ENCODE measurements at regions not wholly inside any gene's neighbourhood (a gene's known extent, or its start where the extent isn't known, plus 50 kb on each side); places are given as distances from the start of the nearest gene placed in this dataset.
"Not testable (repeated sequence)": the region's sequence is repeated elsewhere in the genome, so short reads cannot be mapped to it uniquely, and the experiment has no call there.

DNA sequence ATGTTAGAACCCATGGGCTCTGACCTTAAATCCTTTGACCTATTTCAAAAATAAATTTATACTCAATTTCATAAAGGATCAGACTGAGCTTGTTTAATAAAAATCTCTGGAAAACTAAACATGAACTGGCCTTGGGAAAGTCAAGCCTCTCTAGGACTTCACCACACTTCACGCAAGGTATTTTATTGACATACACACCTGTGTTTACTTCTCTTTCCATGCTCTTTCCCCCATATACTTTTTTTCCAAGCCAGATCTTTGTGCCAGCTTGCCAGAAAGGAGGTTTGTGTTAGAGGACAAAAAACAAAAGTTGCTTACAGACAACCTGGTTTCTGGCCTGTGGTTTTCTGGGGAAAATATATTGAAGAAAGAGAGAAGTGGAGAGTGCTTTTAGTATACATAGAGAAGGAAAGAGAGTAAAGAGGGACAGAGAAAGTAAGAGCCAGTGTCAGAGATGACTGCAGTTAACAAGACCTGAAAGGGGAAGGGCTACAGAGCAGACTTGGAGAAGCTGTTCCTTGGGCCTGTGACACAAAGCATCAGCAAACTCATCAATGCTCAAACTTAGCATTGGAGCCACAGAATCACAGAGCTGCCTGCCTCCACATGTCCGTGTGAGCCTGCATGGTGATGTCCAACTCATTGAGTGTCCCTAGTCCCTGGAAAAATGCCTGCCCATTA, 77.3 kb upstream of the TMTC2 start:
- Histone ChIP-seq H3K9ac (no peak overlapping the region), H3K36me3 (no peaks in the 10 kb centered on the region), H3K4me2 (no peak overlapping the region), H3K4me1 (no peaks in the 10 kb centered on the region; a peak in 5 of 20 replicates), H3K9me3 (replicated peaks in 1 of 11) (no peaks in the 10 kb centered on the region), H3K4me3 (no peak overlapping the region), H3K27ac (no peak overlapping the region), H4K20me1 (no peaks in the 10 kb centered on the region), H3K27me3 (no peaks in the 10 kb centered on the region)
- TF ChIP-seq Cebpa-rat (IDR thresholded peaks at IDR 0.05), result no peak

DNA sequence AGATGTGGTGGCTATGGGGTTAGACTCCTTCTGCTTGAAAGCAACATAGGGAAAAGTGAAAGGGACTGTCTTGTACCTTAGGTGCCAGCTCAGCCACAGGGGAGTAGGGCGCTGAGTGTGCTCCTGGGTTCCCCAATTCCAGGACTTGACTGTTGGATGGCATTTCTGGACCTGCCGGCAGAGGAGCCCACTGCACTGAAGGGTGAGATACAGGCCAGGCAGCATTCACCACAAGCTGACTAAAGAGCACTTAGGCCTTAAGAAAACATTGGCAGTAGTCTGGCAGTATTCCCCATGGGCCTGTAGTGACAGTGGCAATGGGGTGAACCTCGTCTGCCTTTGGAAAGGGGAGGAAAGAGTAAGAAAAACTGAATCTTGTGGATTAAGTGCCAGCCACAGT, 67.1 kb upstream of the TMTC2 start:
- no peak for TF ChIP-seq Cebpa-rat (IDR thresholded peaks at IDR 0.05)
- Histone ChIP-seq H3K4me3 (no peak overlapping the region), H3K36me3 (no peaks in the 10 kb centered on the region), H3K9me3 (replicated peaks in 1 of 11) (peaks cover 0 to 7% (median 0%) of the 10 kb centered on the region in 11 experiments; a peak in 3 of 22 replicates), H3K27me3 (no peaks in the 10 kb centered on the region), H3K4me2 (no peak overlapping the region), H3K9ac (no peak overlapping the region), H3K27ac (no peak overlapping the region), H4K20me1 (no peaks in the 10 kb centered on the region), H3K4me1 (no peaks in the 10 kb centered on the region)

DNA sequence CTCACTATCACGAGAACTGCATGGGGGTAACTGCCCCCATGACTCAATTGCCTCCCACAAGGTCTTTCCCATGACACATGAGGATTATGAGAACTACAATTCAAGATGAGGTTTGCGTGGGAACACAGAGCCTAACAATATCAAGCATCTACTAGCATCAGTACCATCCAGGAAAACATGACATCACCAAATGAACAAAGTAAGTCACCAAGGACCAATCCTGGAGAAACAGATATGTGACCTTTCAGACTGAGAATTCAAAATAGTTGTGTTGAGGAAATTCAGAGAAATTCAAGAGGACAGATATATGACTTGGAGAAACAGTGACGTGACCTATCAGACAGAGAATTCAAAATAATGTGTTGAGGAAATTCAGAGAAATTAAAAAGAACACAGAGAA, 65.8 kb upstream of the TMTC2 start:
- H4K20me1 ChIP-seq, result no peaks in the 10 kb centered on the region
- no peak for TF ChIP-seq Cebpa-rat (IDR thresholded peaks at IDR 0.05)

DNA sequence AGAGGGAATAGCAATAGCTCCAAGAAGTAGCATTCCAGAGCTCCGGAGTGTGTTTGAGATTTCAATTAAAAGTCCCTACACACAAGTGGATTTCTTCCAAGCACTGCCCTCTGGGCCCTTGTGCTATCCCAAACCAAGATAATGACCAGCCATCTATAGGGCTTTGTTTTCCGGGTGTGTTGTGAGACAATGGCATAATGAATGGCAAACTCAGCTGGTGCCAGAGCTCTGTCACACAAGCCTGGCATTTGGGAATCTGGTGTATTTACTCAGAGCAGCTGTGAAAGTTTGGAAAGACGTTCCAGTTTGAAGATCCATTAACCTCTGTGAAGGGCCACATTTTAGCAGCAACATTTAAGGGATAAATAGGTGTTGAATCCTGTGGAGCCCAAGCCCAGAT, 61.2 kb upstream of the TMTC2 start:
- no peaks in the 10 kb centered on the region for H4K20me1 ChIP-seq
- H3K4me1 ChIP-seq, result no peaks in the 10 kb centered on the region; a peak in 1 of 20 replicates
- H3K36me3 ChIP-seq, result no peaks in the 10 kb centered on the region
- no peak overlapping the region for H3K4me2 ChIP-seq
- H3K4me3 ChIP-seq, result no peak overlapping the region
- H3K9me3 ChIP-seq (replicated peaks in 1 of 11), result no peaks in the 10 kb centered on the region
- no peak overlapping the region for H3K27ac ChIP-seq
- TF ChIP-seq Cebpa-rat (IDR thresholded peaks at IDR 0.05), result no peak
- H3K9ac ChIP-seq, result no peak overlapping the region
- H3K27me3 ChIP-seq, result no peaks in the 10 kb centered on the region

More for the DNA sequence above, 65.8 kb upstream of the TMTC2 start:
- peaks cover 0 to 7% (median 0%) of the 10 kb centered on the region in 11 experiments; a peak in 3 of 22 replicates for H3K9me3 ChIP-seq (replicated peaks in 1 of 11)
- H3K27ac ChIP-seq, result no peak overlapping the region
- no peaks in the 10 kb centered on the region for H3K4me1 ChIP-seq
- no peak overlapping the region for H3K4me3 ChIP-seq
- H3K9ac ChIP-seq, result no peak overlapping the region
- H3K36me3 ChIP-seq, result no peaks in the 10 kb centered on the region
- H3K4me2 ChIP-seq, result no peak overlapping the region
- no peaks in the 10 kb centered on the region for H3K27me3 ChIP-seq

DNA sequence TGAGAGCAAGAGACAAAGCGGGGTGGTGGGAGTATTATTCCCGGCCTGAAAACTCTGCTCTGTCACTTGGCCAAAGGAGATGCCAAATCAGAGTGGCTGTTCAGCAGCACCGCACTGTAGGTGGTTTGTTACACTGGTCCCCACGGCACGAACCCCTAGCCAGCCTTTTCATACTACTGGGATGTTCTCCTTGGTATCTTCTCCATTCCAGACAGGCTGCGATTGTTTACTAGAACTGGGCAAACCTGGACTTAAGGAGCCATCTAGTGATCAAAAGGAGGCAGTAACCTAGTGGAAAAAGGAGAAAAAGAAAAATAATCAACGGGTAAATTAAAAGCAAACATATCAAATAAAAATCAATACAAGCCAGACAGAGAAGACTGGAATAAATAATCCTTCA, 58.9 kb upstream of the TMTC2 start:
- Histone ChIP-seq H3K4me3 (no peak overlapping the region), H4K20me1 (no peaks in the 10 kb centered on the region), H3K27me3 (no peaks in the 10 kb centered on the region), H3K4me1 (no peaks in the 10 kb centered on the region; a peak in 1 of 20 replicates), H3K9me3 (replicated peaks in 1 of 11) (no peaks in the 10 kb centered on the region), H3K36me3 (no peaks in the 10 kb centered on the region), H3K9ac (no peak overlapping the region), H3K27ac (no peak overlapping the region), H3K4me2 (no peak overlapping the region)
- TF ChIP-seq Cebpa-rat (IDR thresholded peaks at IDR 0.05), result no peak

DNA sequence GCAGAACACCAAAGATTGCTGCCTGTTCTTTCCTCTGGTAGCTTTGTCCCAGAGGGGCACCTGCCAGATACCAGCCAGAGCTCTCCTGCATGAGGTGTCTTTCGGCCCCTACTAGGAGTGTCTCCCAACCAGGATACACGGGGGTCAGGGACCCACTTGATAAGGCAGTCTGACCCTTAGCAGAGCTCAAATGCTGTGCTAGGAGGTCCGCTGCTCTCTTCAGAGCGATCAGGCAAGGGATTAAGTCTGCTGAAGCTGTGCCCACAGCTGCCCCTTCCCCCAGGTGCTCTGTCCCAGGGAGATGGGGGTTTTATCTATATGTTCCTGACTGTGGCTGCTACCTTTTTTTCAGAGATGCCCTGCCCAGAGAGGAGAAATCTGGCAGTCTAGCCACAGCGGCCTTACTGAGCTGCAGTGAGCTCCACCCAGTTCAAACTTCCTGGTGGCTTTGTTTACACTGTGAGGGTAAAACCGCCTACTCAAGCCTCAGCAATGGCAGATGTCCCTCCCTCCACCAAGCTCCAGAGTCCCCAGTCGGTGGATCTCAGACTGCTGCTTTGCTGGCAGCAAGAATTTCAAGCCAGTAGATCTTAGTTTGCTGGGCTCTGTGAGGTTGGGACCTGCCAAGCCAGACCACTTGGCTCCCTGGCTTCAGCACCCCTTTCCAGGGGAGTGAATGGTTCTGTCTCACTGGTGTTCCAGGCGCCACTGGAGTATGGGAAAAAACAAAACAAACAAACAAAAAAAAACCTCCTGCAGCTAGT, 52.0 kb upstream of the TMTC2 start:
- H3K27ac ChIP-seq, H3K36me3 ChIP-seq, H3K27me3 ChIP-seq, H3K4me3 ChIP-seq, H3K9ac ChIP-seq, H4K20me1 ChIP-seq, H3K4me1 ChIP-seq, H3K4me2 ChIP-seq: not testable (repeated sequence)
- peaks cover 5 to 16% (median 11%) of the 10 kb centered on the region in 11 experiments; a peak in 20 of 22 replicates for H3K9me3 ChIP-seq (replicated peaks in 1 of 11)

DNA sequence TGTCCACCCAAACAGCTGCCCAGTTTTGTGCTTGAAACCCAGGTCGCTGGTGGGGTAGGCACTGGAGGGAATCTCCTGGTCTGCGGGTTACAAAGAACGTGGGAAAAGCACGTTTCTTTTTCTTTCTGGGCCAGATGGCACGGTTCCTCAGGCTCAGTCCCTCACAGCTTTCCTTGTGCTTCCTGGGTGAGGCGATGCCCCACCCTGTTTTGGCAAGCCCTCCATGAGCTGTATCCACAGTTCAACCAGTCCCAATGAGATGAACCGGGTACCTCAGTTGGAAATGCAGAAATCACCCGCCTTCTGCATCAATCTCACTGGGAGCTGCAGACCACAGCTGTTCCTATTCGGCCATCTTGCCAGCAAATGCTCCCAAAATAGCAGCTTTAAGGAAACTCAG, 51.4 kb upstream of the TMTC2 start:
- TF ChIP-seq Cebpa-rat (IDR thresholded peaks at IDR 0.05), result no peak
- H3K4me3 ChIP-seq, result no peak overlapping the region
- peaks cover 5 to 16% (median 11%) of the 10 kb centered on the region in 11 experiments; a peak in 20 of 22 replicates for H3K9me3 ChIP-seq (replicated peaks in 1 of 11)
- no peak overlapping the region for H3K27ac ChIP-seq
- H3K4me2 ChIP-seq, result no peak overlapping the region
- H3K9ac ChIP-seq, result no peak overlapping the region
- no peaks in the 10 kb centered on the region for H3K4me1 ChIP-seq
- no peaks in the 10 kb centered on the region; a peak in 1 of 22 replicates for H3K36me3 ChIP-seq
- H4K20me1 ChIP-seq, result no peaks in the 10 kb centered on the region
- H3K27me3 ChIP-seq, result no peaks in the 10 kb centered on the region

All from BLaER1 treated with 17β-estradiol and CSF1 and Interleukin-3, amounts not matched to agents 10 nM and 100 nM (cell line).